ENCODE measurements at regions not wholly inside any gene's neighbourhood (a gene's known extent, or its start where the extent isn't known, plus 50 kb on each side); places are given as distances from the start of the nearest gene placed in this dataset.

DNA sequence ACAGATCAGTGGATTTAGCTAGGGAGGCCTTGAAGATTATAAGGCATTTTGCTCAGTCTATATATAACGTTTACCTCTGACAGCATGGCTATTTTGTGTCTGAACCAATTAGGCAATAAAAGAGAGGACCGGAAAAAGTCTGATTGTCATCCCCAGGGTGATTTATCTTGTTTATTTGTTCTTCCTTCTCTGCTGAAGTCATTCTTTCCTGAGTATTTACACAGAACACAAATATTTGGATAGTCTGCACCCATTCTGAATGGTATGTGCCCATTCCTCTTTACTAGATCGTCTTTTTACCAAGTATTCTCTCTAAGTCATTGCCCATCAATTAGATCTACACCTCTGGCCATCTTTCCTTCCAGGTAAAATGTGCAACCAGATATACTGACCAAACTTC, 1602.9 kb downstream of the KCNT2 start:
- TF ChIP-seq, protein P1, sequence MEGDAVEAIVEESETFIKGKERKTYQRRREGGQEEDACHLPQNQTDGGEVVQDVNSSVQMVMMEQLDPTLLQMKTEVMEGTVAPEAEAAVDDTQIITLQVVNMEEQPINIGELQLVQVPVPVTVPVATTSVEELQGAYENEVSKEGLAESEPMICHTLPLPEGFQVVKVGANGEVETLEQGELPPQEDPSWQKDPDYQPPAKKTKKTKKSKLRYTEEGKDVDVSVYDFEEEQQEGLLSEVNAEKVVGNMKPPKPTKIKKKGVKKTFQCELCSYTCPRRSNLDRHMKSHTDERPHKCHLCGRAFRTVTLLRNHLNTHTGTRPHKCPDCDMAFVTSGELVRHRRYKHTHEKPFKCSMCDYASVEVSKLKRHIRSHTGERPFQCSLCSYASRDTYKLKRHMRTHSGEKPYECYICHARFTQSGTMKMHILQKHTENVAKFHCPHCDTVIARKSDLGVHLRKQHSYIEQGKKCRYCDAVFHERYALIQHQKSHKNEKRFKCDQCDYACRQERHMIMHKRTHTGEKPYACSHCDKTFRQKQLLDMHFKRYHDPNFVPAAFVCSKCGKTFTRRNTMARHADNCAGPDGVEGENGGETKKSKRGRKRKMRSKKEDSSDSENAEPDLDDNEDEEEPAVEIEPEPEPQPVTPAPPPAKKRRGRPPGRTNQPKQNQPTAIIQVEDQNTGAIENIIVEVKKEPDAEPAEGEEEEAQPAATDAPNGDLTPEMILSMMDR (IDR thresholded peaks at IDR 0.05; ENCODE audit: low read depth, low read length) = no peak
- no peak for DNase-seq (ENCODE audit: extremely low read depth, low read depth)

DNA sequence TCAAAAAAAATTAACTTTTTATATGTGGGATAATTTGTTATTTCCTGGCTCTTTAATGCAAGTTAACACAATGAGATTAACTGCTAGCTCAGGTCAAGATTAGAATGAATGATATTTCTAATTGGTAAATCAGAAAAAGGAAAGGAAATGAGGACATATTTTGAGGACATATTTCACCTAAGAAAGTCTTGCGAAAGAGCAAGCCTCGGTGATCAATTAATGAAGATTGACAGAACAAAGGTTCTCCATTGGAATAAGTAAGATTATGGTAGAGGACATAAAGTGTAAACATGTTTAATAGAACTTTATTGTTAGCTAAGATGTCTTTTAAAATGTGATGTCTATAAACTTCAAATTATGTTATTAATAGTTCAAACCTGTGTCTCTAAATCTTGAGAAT, 1617.8 kb downstream of the KCNT2 start:
- TF ChIP-seq, protein P1 (IDR thresholded peaks at IDR 0.05; ENCODE audit: low read depth, low read length) = no peak
- no peak for DNase-seq (ENCODE audit: extremely low read depth, low read depth)

DNA sequence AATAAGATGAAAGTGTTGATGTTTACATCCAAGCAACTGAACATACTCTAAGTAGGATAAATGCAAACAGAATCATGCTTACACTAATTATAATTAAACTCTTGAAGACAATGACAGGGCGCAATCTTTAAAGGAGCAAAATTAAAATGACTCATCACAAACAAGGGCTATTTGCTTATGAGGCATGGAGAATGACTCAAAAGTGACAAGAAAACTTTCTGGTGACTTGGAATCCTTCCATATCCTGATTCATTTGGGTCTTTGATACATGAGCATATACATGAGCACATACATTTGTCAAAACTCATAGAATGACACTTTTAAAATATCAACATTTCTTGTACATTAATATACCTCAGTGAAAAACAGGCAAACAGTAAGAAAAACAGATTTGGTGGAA, 1632.3 kb downstream of the KCNT2 start:
- TF ChIP-seq, protein P1 (IDR thresholded peaks at IDR 0.05; ENCODE audit: low read depth, low read length) = no peak

DNA sequence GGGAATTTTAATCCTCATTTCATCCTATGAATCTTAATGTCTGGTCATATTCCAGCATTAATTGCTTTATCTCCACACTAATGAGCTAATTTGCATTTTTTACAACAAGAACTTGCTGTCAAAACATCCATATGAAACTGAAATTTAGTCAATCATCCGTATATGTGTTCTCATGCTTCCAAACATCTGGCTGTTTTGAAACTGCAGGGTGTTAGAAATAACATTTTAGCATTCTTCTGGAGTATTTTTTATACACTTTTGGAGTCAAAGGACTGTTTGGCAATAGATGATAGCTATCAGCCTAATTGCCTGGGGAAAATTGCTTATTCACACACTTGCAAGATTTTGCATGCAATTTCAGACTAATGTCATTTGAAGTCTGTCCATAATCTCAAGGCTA, 1639.3 kb downstream of the KCNT2 start:
- TF ChIP-seq, protein P1 (IDR thresholded peaks at IDR 0.05; ENCODE audit: low read depth, low read length) = no peak
- DNase-seq (ENCODE audit: extremely low read depth, low read depth) = no peak

More for the DNA sequence above, 1632.3 kb downstream of the KCNT2 start:
- no peak for DNase-seq (ENCODE audit: extremely low read depth, low read depth)

DNA sequence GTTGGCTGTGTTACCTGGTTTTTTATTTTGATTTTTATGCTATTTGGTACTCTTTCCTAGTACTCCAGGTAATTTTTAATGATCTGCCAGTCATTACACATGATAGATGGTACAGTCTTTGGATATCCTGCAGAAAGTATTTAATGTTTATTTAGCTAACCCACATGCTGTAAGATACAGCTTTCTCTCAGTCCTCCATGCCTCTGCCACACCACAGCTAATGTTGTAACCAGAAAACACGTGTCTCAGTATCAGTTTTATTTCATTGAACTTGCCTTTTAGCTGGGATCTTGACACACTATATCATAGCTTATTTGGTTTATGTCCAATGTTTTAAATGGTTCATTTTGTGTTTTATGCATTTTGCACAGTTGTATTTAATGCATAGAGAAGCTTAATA, 1648.4 kb downstream of the KCNT2 start:
- TF ChIP-seq, protein P1 (IDR thresholded peaks at IDR 0.05; ENCODE audit: low read depth, low read length) = no peak
- no peak for DNase-seq (ENCODE audit: extremely low read depth, low read depth)

DNA sequence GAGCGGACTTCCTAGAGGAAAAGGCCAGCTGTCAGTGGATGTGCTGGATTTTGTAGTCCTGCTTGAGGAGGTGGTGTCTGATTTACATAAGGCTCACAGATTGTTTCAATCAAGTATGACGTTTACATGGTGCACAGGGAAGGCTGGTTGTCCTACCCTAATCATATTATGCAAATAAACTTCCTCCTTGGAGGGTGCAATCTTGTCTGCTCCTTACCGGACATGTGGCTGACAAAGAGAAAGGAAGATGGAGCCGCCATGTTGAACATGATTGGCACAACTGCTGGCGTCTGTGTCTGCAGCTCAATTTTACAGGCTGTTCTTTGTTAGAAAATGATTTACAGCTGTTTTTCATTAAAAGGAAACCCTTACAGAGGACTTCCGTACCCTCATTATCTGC, 1656.1 kb downstream of the KCNT2 start:
- no peak for DNase-seq (ENCODE audit: extremely low read depth, low read depth)
- TF ChIP-seq, protein P1 (IDR thresholded peaks at IDR 0.05; ENCODE audit: low read depth, low read length) = no peak

DNA sequence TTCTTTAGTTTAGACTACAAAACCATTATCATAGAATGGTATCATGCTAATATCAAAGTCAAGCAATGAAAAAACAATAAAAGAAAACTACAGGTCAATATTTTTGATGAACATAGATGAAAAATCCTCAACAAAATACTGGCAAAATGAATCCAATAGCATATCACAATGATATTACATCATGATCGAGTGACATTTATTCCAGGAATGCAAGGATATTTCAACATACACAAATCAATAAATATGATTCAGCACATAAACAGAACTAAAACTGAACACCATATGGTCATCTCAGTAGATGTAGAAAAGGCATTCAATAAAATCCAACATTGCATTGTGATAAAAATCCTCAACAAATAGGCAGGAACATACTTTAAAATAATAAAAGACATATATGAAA, 1657.7 kb downstream of the KCNT2 start:
- no peak for DNase-seq (ENCODE audit: extremely low read depth, low read depth)
- TF ChIP-seq, protein P1 (IDR thresholded peaks at IDR 0.05; ENCODE audit: low read depth, low read length) = no peak
